HG03469 (cell line): ENCODE measurements at regions not wholly inside any gene's neighbourhood (a gene's known extent, or its start where the extent isn't known, plus 50 kb on each side); places are given as distances from the start of the nearest gene placed in this dataset.
"Not testable (repeated sequence)": the region's sequence is repeated elsewhere in the genome, so short reads cannot be mapped to it uniquely, and the experiment has no call there.

Experiments
- ATAC-seq: cut with Tn5 transposase; IDR thresholded peaks from one replicate; pipeline ENCODE4 v1.9.1; 2021; ENCODE audit warnings: mild to moderate bottlenecking, moderate library complexity, moderate number of reproducible peaks; ENCODE audit not compliant: unreplicated experiment

DNA sequence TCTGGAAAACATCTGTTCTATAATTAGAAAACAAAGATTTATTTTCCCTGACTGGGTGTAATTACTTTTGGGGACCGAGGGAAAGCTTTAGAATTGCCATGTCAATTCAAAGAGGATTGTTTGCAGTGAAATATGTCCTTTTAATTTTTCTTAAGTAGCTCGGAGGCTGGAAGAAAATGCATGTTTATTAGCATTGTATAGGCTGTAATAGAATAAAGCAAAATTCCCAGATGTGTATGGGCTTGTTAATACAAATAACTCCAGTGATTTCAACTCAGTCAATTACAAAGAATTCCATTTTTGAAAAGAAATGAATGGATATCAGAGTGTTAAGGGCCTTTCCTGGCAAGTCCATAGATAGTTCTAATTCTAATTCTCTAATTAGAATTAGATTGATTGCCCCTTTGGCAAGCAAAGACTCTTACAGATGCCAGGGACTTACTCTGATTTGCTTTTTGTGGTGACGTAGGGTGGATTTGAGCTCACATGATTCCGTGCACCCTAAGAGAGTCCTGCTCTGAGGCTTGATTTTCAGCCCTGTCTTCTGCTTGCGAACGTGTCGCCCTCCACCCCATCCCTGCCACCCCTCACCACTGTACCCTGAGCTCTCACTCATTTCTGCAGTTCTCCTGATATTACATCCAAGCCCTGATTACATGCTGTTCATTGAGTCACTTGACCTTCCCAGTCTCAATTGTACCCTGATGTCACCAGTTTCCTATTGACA lies 70.0 kb upstream of the FAM20A start:
- ATAC-seq: no peak

DNA sequence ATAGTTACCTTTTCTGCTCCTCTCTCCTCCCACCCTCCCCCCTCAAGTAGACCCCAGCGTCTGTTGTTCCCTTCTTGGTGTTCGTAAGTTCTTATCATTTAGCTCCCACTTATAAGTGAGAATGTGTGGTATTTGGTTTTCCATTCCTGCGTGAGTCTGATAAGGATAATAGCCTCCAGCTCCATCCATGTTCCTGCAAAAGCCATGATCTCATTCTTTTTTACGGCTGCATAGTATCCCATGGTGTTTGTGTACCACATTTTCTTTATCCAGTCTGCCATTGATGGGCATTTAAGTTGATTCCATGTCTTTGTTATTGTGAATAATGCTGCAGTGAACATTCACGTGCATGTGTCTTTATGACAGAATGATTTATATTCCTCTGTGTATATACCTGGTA lies 65.3 kb upstream of the FAM20A start:
- ATAC-seq: not testable (repeated sequence)

DNA sequence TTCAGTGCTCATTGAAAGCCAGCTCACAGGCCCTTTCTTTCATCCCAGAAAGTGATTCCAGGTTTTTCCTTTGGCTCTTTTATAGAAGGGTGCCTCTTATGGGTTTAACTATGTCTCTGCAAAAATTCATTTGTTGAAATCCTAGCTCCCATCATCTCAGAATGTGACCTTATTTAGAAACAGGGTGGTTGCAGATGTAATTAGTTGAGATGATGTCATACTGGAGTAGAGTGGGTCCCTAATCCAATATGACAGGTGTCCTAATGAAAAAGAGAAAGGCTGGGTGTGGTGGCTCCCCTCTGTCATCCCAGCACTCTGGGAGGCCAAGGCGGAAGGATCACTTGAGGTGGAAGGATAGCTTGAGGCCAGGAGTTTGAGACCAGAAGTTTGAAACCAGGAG lies 64.2 kb upstream of the FAM20A start:
- ATAC-seq: no peak

DNA sequence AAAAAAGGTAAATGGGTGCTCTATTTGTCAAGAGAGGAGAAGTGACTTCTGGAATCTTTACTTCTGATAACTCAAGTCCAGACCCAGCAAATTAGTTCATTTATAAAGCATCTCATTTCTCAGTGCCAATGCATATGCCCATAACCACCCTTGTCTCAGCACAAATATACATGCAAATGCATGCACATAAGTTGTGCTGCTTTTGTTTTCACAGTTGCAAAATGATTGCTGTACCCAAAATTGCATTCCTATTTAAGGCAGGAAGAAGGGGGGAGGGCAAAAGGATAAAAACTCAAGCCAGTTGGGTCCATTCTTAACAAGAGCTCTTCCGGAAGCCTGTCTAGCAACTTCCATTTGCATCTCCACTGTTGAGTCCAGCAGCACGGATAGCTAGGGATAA lies 61.3 kb upstream of the FAM20A start:
- no peak for ATAC-seq

DNA sequence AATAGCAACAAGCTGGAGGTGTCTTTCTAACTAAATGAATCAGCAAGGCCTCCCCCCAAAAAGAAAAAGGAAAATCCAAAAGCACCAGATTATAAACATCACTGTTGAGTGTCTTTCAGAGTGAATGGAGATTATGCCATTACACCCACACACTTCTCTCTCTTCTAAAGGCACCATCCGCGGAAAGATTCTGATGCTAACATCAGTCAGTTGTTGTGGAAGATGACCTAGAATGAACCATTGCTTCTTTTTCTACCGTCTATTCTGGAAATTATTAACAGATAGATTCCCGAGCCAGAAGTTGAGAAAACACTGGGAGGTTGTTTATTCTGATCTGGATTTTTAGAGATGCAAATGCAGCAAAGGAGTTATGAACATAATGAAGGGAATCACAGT lies 60.9 kb upstream of the FAM20A start:
- ATAC-seq: no peak

DNA sequence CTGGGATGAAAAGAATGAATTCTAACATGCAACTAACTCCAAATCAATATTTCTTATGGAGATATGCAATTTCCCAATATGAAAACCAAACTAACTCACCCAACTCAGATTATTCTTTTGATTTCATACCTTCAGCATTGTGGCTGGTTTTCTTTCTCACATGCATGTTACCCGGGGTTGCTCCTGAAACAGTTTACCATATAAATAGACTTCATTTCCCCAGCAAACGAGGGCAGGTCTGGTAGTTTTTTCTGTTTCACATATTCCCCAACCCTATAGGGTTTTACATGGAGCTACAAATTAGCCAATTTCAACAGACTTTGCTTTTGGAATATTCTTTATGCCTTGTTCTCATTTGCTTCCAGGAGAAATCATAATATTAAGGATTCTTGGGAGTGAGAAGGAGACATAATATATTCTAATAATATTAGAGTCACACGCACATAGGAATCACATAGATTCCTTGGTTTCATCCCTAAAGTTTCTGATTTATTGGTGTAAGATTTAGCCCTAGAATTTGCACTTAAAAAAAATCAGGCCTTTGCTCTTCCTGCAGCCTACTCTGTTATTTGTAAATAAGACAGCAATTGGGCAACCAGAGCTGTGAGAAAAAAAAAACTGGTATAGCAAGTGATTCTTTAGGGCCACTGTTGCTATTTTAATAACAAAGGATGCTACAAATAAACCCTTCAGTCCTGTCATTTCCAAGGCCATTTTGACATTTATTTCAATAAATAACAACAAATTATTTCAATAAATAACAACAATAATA lies 60.3 kb upstream of the FAM20A start:
- no peak for ATAC-seq

DNA sequence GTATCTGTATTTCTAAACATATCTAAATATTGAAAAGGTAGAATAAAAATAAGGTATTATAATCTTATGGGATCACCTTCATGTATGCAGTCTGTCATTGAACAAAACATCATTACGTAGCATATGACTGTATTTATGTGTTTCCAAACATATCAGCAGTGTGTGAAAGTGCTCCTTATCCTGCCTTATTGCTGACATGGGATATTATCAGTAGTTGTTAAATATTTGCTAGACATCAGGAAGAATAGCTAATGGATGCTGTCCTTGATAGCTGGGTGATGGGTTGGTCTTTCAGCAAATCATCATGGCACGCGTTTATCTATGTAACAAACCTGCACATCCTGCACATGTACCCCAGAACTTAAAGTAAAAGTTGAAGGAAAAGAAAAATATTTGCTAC lies 59.1 kb upstream of the FAM20A start:
- no peak for ATAC-seq

DNA sequence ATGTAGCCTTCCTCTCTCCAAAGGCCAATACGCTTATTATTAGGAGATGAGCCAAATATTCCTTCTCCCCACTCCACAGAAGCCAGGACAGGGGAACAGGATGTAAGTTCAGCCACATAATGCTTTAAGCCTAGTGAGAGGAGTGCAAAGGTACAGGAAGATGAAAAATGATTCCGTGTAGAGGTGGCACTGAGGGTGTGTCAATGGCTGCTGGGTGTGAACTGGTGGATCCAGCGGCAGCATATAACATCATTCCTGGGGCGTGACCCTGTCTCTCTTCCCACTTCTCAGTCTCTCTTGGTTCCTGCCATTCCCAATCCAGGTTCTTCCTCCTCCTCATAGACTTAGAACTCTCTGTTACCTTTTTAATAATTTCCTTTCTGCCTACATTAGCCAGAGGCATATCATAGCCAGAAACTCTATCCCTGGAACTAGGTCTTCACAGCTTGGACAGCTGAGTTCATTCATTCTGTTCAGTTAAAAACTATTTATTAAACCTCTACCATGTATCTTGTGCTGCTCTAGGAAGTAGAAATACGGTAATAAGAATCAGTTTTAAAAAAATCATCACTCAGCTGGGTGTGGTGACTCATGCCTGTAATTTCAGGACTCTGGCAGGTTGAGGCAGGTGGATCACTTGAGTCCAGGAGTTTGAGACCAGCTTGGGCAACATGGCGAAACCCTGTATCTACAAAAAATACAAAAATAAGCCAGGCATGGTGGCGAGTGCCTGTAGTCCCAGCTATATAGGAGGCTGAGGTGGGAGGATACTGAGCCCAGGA lies 58.0 kb upstream of the FAM20A start:
- ATAC-seq: no peak

DNA sequence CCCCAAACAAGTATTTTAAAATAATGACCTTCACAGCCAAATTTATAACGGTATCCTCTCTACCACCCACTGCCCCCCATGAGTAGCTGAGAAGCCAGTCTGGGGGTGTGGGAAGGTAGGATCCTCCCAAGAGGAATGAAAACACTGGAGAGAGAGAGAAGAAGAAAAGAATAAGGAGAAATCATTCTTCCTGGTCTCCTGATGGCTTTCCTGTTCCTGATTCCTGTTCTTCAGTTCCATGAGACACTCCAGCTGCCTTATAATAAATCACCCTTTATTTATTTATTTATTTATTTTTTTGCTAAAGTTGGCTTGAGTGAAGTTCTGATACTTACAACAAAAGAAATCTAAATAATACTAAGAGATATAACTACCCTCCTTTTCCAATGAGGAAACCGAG lies 56.4 kb upstream of the FAM20A start:
- no peak for ATAC-seq

DNA sequence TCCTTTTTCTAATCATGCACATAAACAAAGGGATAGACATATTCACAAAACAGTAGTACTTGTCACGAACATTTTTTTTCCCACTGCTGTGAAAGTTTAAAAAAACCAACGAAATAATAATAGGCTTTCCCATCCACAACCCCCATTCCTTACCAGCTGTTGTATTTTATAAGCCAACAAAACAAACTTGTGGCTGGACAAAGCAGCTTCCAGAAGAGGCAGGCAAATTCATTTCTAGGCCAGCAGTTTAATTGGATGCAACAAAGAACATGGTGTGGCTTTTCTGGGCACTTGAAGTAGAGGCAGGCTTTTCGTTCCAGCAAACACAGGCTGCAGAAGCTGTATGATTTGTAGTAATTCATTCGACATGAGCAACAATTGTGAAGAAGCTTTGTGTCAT lies 56.0 kb upstream of the FAM20A start:
- no peak for ATAC-seq

DNA sequence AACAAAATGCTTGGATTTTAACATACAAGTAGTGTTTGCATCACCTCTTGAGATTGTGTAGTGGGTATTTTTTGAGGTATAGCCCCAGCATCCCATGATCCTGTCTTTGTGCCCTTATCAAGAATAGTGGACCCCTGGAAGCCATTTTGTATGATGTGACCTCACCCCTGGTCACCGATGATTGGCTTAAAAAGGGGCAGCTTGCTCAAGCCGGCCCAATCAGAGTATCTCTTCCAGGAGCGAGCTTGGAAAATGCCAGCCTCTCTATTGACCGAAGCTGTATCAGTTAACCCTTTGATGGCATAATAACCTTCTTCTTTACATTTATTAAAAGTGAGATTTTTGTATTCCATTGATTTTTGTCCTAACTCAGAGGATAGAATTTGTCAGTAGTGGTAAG lies 55.5 kb upstream of the FAM20A start:
- no peak for ATAC-seq
